ENCODE measurements at regions not wholly inside any gene's neighbourhood (a gene's known extent, or its start where the extent isn't known, plus 50 kb on each side); places are given as distances from the start of the nearest gene placed in this dataset.
"Not testable (repeated sequence)": the region's sequence is repeated elsewhere in the genome, so short reads cannot be mapped to it uniquely, and the experiment has no call there.

DNA sequence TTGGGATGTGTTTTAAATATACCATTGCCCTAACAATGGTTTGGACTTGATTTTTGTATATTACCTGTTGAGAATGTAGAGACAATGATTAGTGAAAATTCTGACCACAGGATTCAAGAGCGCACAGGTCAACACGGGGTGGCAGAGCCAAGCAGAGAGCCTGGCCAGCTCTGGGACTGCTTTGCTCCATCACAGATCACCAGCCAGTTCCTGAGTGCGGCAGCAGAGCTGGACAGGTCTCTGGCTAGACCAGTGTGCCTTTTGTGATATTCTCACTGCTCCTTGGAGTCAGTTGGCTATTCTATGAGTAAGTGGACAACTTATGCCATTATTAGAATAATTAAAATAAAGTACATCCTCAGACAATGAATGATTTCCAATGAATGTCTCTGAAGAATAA is 351.2 kb upstream of the ATP10A start:
- DNase-seq = no peak
- peak; percentile 41 to 66 for ATAC-seq
- intact Hi-C loops (cut with DNase I) = no loop called here

DNA sequence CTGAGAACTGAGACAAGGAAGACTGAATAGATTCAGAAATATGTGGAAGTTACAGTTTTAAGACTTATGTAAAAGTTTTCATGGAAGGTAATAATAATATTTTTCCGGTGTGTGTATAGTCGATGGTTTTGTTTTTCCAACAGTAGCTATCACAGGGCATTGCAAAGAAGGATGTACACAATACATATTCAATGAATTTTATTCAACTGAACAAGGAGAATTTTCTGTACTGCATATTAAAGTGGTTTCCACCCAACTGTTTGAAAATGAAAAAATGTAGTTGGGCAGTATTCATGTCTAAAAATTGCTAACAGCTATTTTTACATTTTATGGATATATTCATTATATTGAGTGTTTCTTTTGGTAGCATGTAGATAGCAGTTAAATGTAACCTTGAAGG is 350.3 kb upstream of the ATP10A start:
- no peak for ATAC-seq
- intact Hi-C loops (cut with DNase I) = no loop called here
- no peak for DNase-seq

DNA sequence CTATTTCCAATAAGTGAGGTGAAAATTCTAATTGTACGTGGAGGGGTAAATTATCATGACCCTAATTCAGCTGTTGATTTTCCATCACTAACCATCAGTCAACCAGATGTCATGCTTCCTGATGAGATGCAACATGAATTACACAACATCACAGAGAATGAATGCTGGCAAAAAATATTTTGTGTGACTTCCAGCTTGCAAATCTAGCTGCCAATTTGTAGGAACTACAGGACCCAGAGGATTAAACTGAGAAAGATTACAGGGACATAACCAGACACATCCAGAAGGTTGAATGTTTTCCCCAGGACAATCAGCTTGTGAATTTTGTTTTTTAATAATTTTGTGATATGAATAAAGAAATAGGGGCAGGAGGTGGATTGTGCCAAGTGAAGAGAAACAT is 349.0 kb upstream of the ATP10A start:
- DNase-seq = no peak
- ATAC-seq = peak in 1 of 2 donors; percentile 47
- intact Hi-C loops (cut with DNase I) = no loop called here

DNA sequence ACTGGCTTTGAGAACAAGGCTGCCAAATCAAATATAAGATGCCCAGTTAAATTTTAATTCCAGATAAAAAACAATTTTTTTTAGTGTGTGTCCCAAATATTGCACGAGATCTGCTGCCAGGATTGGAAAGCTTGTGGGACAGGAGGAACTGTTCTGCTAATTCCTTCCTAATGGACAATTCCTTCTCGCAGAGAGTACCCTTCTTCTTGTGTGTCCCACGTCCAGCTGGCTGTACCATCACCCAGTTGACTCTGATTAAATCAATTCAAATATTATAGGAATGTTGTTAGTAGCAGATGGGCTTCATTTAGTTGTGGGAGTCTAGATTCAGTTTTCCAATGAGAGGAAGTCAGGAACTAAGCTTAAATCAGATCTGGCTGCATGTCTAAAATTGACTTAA is 347.9 kb upstream of the ATP10A start:
- ATAC-seq (no peak), DNase-seq (no peak)
- intact Hi-C loops (cut with DNase I) = no loop called here

DNA sequence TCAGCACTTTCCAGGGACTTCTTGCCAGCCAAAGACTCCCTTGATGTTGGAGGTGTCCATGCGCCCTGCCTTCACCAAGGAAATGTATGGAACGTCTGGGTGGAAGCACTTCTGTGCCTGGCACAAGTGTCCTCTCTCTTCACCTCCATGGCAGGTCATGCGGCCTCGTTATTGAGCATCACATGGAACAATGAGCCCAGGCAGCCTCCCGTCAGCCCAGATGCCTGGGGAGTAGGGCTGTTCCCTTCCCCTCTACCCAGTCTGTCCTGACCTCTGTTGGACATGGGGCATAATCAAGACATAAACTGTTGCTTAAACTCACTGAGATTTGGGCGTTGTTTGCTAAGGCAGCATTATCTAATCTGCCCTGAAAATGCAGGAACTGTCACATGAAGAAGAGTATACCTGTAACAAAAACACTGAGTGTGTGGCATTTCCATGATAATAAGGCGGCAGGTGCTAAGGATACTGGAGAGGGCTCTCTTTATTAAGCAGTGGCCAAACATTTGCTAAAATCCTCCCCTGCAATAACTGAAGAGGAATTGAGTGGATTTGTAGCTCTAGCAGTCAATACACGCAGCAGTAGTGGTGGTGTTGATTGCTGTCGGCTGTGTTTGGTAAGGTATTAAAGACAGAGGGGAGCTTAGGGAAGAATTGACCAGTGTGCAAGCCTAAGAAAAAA is 338.2 kb upstream of the ATP10A start:
- intact Hi-C loops (cut with DNase I) = no loop called here
- DNase-seq (no peak), ATAC-seq (no peak)

DNA sequence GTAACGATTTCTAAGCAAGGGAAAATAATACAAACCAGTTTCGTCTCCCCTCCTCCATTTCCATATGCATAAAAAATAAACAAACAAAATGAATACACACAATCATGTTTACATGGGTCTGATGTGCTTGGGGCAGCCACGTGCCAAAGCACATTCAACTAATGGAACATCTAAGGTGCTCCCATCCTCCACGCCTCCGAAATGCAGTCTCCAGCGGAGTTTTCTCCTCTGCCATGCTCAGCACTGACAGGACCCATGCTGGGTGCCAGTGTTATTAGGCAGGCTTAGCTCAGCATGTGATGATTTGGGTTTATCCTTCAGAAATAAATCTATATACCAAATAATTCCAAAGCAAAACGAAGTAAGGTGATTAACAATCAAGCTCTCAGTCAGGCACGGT is 337.3 kb upstream of the ATP10A start:
- DNase-seq (no peak), ATAC-seq (no peak)
- intact Hi-C loops (cut with DNase I) = no loop called here

DNA sequence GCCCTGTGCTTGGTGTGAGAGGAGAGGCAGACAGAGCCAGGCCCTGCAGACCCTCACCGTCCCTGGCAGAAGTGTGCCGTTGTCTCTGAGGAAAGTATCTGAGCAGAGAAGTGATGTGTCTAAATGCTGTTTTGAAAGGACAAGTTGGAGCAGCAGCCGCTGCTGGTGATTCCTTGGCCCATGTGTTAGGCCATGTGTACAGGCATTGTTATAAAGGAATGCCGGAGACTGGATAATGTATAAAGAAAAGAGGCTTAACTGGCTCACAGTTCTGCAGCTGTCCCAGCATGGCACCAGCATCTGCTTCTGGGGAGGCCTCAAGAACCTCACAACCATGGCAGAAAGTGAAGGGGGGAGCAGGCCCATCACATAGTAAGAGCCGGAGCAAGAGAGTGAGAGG is 334.6 kb upstream of the ATP10A start:
- no peak for DNase-seq
- no peak for ATAC-seq
- intact Hi-C loops (cut with DNase I) = no loop called here

DNA sequence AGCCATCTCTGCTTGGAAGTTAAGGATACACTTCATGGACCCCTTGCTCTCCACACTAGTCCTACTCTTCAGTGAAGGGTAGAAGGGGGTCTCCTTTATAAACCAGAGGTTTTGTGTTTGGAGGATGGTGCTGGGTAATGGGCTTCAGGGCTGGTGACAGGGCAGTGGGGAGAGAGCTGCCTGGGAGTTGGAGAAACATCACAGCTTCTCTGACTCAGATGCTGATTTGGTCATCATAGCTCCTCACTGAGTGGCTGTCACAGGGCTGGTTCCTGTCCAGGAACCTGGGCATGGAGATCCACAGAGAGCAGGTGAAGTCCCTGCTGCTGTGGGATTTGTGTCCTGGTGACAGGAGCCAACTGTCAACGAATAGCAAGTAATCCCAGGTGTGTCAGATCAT is 333.9 kb upstream of the ATP10A start:
- intact Hi-C loops (cut with DNase I) = no loop called here
- ATAC-seq (no peak), DNase-seq (no peak)

DNA sequence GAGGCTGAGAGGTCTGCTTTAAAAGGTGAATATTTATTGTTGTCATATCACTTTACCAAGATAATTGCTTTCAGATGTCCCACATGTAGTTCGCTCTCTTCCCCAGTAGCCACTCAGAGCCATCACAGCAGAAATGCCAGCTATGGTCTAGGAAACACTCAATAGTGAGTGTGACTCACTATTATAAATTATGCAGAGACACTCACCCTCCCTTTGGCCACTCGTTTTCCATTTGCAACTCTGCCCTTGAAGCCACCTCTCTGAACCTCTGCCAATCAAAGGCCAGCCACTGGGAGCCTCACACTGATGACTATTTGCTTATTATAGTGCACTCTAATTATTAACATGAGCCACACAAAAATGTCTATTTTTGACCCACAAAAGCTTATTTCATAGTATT is 328.1 kb upstream of the ATP10A start:
- intact Hi-C loops (cut with DNase I) = loop anchor here in 1 of 2 donors (5.0 kb wide), 1 partner anchor 71 kb away; no protein-coding TSS in a partner anchor
- peak; percentile 81 to 84 for ATAC-seq
- peak; percentile 28 for DNase-seq

DNA sequence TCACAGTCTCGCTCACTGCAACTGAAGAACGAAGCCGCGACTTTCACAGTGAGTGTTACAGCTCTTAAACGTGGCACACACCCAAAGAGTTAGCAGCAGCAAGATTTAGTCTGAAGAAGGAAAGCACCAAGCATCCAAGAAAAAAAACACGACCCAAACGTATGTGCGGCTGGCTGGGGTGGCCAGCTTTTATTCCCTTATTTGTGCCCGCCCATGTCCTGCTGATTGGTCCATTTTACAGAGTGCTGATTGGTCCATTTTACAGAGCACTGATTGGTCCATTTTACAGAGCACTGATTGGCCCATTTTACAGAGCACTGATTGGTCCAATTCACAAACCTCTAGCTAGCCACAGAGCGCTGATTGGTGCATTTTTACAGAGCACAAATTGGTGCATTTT is 323.0 kb upstream of the ATP10A start:
- ATAC-seq, DNase-seq: not testable (repeated sequence)
- intact Hi-C loops (cut with DNase I) = loop anchor here in 1 of 2 donors (10.0 kb wide), 1 partner anchor 289 kb away; no protein-coding TSS in a partner anchor

DNA sequence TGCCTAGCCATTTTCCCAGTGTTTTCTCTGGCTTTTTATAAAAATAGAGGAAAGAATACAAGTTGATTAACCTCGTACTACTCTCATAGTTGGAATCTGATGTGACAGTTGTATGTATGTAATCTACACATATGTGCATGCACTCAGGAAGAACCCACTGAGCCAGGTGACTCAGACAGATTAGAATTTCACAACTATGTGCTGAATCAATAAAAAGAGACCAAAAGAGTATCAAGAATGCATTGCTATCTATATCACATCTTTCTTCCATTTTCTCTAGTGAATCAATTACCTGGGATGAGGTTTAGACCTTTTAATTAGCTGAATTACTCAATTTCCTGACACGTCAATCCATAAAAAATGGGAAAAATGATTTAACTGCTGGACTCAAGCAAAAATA is 319.3 kb upstream of the ATP10A start:
- ATAC-seq = no peak

DNA sequence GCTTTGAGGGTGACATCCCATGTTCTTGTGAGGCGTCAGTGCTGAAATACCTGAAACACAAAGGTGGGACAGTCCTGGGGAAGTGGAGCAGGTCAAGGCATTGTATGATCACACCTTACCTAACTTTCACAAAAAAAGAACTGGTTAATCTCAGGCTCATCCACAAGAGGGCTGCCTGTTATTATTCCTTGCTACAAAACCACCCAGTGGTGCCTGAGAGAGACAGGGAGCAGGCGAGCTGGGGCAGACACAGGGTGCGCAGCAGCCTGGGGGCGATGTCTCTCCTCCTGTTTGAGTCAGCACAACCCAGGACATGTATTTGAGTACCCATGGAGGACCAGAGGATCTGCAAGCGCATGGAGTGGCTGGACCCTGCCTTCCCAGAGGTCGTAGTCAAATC is 316.8 kb upstream of the ATP10A start:
- intact Hi-C loops (cut with DNase I) = loop anchor here in 1 of 2 donors (5.0 to 10.0 kb wide), 2 partner anchors 295 to 687 kb away; partner anchors contain the start of gene GABRA5

More for the DNA sequence above, 319.3 kb upstream of the ATP10A start:
- intact Hi-C loops (cut with DNase I) = loop anchor here in 1 of 2 donors (5.0 to 10.0 kb wide), 2 partner anchors 292 to 685 kb away; partner anchors contain the start of gene GABRA5
- no peak for DNase-seq

DNA sequence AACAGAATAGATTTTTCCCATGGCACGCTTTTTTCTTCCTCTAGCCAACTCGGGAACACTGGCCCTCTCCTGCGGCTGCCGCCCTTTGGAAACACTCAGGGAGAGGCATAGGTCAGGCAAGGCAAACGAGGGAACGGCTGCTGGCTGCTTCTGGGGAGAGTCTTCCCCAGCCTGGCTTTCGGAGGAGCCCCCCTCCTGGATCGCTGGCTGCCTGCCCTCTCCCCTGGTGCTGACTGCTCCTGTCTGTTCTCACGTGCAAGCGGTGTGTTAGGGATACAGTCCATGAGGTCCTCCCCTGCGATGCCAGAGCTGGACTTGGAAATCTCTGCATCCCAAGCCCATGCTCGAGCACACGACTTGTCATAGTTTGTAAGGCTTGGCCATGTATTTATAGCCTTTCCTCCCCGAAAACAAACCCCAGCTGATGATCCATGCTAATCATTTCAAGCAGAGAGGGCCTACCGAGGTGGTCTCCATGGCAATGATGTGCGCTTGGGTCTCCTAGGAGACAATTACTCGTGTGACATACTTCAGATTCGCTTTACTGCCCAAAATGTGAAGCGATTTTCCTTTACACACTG is 315.6 kb upstream of the ATP10A start:
- ATAC-seq (no peak), DNase-seq (no peak)
- intact Hi-C loops (cut with DNase I) = no loop called here

More for the DNA sequence above, 316.8 kb upstream of the ATP10A start:
- ATAC-seq (peak; percentile 74 to 90), DNase-seq (peak; percentile 31)

DNA sequence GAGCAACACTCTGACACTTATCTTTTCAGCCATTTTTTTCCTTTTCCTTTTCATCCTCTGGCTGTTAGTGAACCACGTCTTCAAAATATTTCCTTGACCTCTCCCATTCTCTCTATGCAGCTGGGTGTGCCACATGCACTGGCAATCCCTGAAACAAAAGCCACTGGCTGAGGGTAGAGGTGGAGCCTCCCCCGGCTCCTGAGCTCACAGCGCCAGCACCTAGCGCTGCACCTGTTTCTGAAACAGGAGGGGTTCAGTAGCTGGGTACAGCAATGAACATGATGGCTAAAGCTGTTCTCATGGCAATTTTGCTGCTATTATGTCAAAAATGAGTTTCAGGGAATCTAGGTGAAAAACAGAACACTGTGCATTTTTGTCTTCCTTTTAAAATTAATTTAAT is 314.7 kb upstream of the ATP10A start:
- DNase-seq = no peak
- no peak for ATAC-seq
- intact Hi-C loops (cut with DNase I) = no loop called here

DNA sequence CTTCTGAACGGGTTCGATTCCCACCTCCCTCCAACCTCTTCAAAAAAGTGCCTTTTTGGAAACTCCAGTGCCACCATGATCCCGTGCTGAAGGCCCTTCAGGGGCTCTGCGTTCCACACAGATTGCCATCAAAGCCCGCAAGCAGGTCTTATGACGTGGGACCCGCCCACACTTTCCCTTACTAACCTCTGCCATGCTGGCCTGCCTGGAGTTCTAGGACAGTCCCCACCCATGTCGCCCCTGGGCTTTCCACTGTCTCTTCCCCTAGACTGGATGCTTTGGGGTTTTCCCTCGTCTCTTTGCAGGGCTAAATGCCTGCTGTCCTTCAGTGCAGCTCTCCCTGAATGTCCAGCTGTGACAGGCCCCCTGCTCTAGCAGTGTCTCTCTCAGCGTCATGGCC is 313.7 kb upstream of the ATP10A start:
- intact Hi-C loops (cut with DNase I) = no loop called here
- ATAC-seq = no peak

DNA sequence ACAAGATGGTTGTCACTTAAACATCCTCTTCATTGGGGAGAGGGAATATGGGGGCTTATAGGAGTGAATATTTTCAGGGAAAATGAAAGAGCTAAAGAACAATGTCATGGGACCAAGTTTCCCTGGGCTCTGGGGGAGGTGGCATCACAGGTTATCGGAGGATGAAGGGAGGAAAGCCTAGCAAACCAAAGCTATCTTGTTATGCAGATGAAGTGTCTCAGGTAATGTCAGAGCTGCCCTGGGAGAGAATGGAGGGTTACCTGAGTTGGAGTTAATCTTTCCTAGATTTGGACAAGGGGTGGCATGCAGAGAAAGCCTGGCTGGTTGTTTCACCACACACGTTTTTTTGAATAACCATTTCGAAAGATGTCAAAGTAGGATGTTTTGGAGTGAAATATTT is 308.1 kb upstream of the ATP10A start:
- ATAC-seq (no peak), DNase-seq (no peak)
- intact Hi-C loops (cut with DNase I) = no loop called here

More for the DNA sequence above, 313.7 kb upstream of the ATP10A start:
- no peak for DNase-seq

DNA sequence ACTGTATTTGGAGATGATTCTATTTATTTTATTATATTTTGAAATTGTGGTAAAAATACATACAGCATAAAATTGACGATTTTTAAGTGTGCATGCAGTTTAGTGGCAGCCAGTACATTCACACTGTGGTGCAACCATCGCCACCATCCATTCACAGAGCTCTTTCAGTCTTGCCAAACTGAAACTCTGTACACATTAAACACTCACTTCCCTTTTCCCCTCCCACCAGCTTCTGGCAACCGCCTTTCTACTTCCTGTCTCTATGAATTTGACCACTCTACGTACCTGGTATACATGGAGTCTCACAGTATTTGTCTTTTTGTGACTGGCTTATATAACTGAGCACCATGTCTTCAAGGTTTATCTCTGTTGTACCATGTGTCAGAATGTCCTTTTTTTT is 303.3 kb upstream of the ATP10A start:
- no peak for DNase-seq
- intact Hi-C loops (cut with DNase I) = no loop called here
- no peak for ATAC-seq

DNA sequence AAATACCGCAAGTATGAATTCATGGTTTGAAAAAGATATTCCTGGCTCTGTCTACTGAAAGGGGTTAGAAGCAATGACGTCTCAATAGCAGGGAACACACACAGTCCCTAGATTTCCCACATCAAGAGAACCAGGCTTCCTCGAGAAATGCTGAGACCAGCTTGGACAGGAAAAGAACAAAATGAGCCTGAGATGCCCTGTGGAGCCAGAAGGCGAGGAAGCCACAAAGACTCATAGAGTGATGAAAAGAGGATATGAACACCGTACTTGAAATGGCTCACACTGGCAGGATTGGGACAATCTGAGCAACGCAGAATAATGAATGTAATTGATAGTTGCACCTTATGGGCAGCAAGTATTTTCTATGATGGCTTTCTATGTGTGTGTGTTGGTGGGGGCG is 302.4 kb upstream of the ATP10A start:
- intact Hi-C loops (cut with DNase I) = no loop called here

DNA sequence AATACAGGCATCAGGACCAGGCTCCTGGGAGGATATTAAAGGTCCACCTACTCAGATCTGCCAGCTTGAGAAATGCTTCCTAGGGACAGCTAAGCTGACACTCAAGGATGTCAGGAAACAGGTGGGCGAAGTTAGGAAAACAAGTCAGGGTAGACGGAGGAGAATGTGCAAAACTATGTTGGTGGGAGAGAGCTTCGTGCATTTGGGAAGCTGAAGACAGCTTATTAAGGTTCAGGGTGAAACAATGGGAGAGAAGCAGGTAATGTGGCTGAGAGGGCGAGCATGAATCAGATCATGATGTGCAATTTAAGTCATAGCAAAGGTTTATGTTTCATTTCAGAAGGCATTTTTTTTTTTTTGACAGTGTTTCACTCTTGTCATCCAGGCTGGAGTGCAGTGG is 297.2 kb upstream of the ATP10A start:
- no peak for ATAC-seq

More for the DNA sequence above, 302.4 kb upstream of the ATP10A start:
- DNase-seq = no peak
- ATAC-seq = no peak

DNA sequence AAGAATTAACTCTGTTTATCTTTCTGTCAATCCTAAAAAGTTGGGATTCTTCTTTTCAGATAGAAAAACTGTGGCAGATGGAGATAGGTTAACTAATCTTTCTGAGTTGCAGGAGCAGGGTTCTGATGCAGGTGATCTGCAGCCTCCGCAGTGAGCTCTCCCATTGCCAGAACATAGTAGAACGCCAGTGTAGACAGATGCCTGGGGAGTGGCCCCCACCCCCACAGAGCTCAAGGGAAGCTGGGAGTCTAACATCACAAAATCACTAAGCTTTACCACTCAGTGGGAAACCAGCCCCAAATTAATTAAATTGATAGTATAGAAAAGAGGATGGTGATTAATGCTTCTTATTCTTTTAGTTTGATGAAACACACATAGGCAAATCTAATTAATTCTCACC is 295.0 kb upstream of the ATP10A start:
- intact Hi-C loops (cut with DNase I) = no loop called here
- ATAC-seq (no peak), DNase-seq (no peak)

More for the DNA sequence above, 297.2 kb upstream of the ATP10A start:
- intact Hi-C loops (cut with DNase I) = no loop called here
- no peak for DNase-seq

DNA sequence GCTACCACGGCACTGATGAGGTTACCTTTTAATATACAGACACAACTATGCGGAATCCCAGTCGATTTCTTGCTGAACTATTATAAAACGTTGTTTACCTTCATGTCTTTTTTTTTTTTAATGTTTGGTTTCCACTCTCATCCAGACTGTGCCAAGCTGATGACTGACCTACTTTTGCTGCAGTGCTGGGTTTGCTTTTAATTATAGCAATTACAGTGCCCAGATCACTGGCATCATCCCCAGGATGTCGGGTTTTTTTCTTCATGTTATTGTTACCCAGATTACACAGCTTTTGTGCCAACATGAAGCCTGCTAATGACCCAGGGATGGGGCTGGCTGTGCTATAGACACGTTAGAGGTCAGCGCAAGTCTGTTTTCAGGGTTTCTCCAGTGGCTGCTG is 294.0 kb upstream of the ATP10A start:
- intact Hi-C loops (cut with DNase I) = no loop called here

More for the DNA sequence above, 294.0 kb upstream of the ATP10A start:
- ATAC-seq (peak in 1 of 2 donors; percentile 77), DNase-seq (no peak)

All from left cardiac atrium (tissue), 4 donors.